GM12864 (cell line): ENCODE measurements at regions not wholly inside any gene's neighbourhood (a gene's known extent, or its start where the extent isn't known, plus 50 kb on each side); places are given as distances from the start of the nearest gene placed in this dataset.

Experiments
- DNase-seq: peaks from one replicate; pipeline ENCODE4 v3.0.0-alpha.2; 2011; ENCODE audit warnings: low read depth
- H3K4me3 ChIP-seq: 2 replicates; pipeline ENCODE4 v1.5.1; 2011; ENCODE audit warnings: mild to moderate bottlenecking, low read depth, low read length, control low read depth
- CTCF ChIP-seq: IDR thresholded peaks from 2 replicates; pipeline ENCODE4 v1.5.1; 2011; ENCODE audit warnings: low read depth, mild to moderate bottlenecking, moderate library complexity, low read length, control low read depth, inconsistent platforms; ENCODE audit errors: missing control alignments

- DNase-seq: no peak
- no peak for TF ChIP-seq CTCF
- no peak overlapping the region for H3K4me3 ChIP-seq
These were observed 76.4 kb upstream of the ITGA6 start for GRCh38 chr2:172350839-172351479.

GRCh38 chr2:172351586-172351985, 75.8 kb upstream of the ITGA6 start:
- TF ChIP-seq CTCF: no peak
- H3K4me3 ChIP-seq: no peak overlapping the region
- no peak for DNase-seq

GRCh38 chr2:172354347-172354746, 73.0 kb upstream of the ITGA6 start:
- no peak overlapping the region for H3K4me3 ChIP-seq
- DNase-seq: no peak
- no peak for TF ChIP-seq CTCF

GRCh38 chr2:172357442-172357841, 69.9 kb upstream of the ITGA6 start:
- no peak for TF ChIP-seq CTCF
- no peak for DNase-seq
- H3K4me3 ChIP-seq: no peak overlapping the region

GRCh38 chr2:172358691-172359556, 68.5 kb upstream of the ITGA6 start:
- no peak for TF ChIP-seq CTCF
- no peak for DNase-seq
- H3K4me3 ChIP-seq: no peak overlapping the region

GRCh38 chr2:172361360-172361759, 66.0 kb upstream of the ITGA6 start:
- DNase-seq: no peak
- no peak for TF ChIP-seq CTCF
- H3K4me3 ChIP-seq: no peak overlapping the region

GRCh38 chr2:172361840-172362239, 65.5 kb upstream of the ITGA6 start:
- no peak for TF ChIP-seq CTCF
- no peak overlapping the region for H3K4me3 ChIP-seq
- DNase-seq: no peak
